Stomach (tissue), 8 donors: ENCODE measurements at regions not wholly inside any gene's neighbourhood (a gene's known extent, or its start where the extent isn't known, plus 50 kb on each side); places are given as distances from the start of the nearest gene placed in this dataset.

ENCODE experiments used
- DNase-seq, 2 donors: peaks; one replicate each; pipeline versions ENCODE4 v3.0.0 to v3.0.0-alpha.2; 2013 to 2019
- H3K27ac ChIP-seq, 5 donors: fragments of 200-600 bp in 4 of 5; sonication (generic) in 4 of 5; one replicate each; pipeline ENCODE4 v1.5.1; 2013 to 2019; ENCODE audit warnings: mild to moderate bottlenecking in 1 of 5, moderate library complexity in 1 of 5
- H3K27me3 ChIP-seq, 3 donors: fragments of 200-600 bp; sonication (generic); one replicate each; pipeline ENCODE4 v1.5.1; 2017 to 2019; ENCODE audit warnings: mixed run types in 1 of 3
- H3K36me3 ChIP-seq, 4 donors: fragments of 200-600 bp; sonication (generic); 1 replicate in 3 of 4; 2 replicates in 1 of 4; pipeline ENCODE4 v1.5.1; 2016 to 2019
- H3K4me1 ChIP-seq, 4 donors: fragments of 200-600 bp; sonication (generic); one replicate each; pipeline ENCODE4 v1.5.1; 2016 to 2019
- H3K4me3 ChIP-seq, 4 donors: fragments of 200-600 bp; sonication (generic) in 3 of 4; one replicate each; pipeline ENCODE4 v1.5.1; 2016 to 2019; ENCODE audit warnings: mild to moderate bottlenecking in 1 of 4
- H3K9me3 ChIP-seq, 4 donors: fragments of 200-600 bp; sonication (generic); one replicate each; pipeline ENCODE4 v1.5.1; 2016 to 2019
- EP300 ChIP-seq: sonication (generic); formaldehyde crosslinking; IDR thresholded peaks from one replicate; pipeline ENCODE4 v1.6.1; 2017; ENCODE audit warnings: antibody characterized with exemption
- POLR2A ChIP-seq, 4 donors: fragments of 450-650 bp; IDR thresholded peaks; one replicate each; pipeline ENCODE4 v1.6.1; 2016; ENCODE audit warnings: antibody characterized with exemption in 4 of 4, control low read depth in 2 of 4, mild to moderate bottlenecking in 1 of 4, moderate library complexity in 1 of 4
- POLR2AphosphoS5 ChIP-seq, 3 donors: sonication (generic); formaldehyde crosslinking; IDR thresholded peaks; one replicate each; pipeline ENCODE4 v1.6.1; 2016; ENCODE audit warnings: antibody characterized with exemption in 3 of 3
- WGBS, 5 donors: extraction: QIAGEN DNeasy Blood & Tissue Kit in 3 of 5; methylation state at CpG; one replicate each; pipeline versions ENCODE4 v1.1.5 to v1.1.7; 2013 to 2018; 5-methylcytosine and 5-hydroxymethylcytosine counted together
- intact Hi-C: fragments of 100-400 bp; cut with DNase I; formaldehyde crosslinking; loops from one replicate; pipeline ENCODE4 v1.15.1; 2023; ENCODE audit warnings: low total_unique reads
- TF ChIP-seq, protein P1 (sequence below), 7 experiments: fragments of 450-650 bp in 4 of 7; fragments of 200-600 bp in 3 of 7; sonication (generic) in 3 of 7; IDR thresholded peaks; one replicate each; pipeline ENCODE4 v1.5.1; 2016 to 2019; ENCODE audit warnings: antibody characterized with exemption in 7 of 7, control low read depth in 2 of 7, mild to moderate bottlenecking in 1 of 7
- donor health status: healthy with polysubstance abuse.
- donor health status: Bipolar disorder and iron deficiency.
- donor health status: healthy.

DNA sequence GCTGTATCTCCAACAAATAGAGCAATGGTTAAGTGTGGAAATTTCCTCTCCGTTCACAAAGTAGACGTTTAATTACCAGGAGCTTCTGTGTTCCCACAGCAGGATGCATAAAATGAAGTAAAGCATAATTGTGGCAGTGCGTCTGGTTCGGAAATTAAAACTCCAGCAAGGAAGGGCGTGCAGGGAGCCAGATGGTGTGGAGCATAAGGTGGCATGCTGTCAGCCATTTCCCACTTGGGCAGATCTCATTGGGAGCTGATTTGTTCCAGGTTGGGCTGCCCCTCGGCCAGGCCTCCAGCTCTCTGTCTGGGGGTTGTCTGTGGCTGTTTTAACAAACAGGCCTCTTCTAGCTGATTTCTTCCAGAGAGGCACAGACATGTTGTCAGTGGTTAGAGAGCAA lies 182.1 kb upstream of the CLNK start:
- Histone ChIP-seq H3K4me3 (no peak overlapping the region), H3K27me3 (no peaks in the 10 kb centered on the region), H3K9me3 (no peaks in the 10 kb centered on the region), H3K36me3 (no peaks in the 10 kb centered on the region), H3K4me1 (no peaks in the 10 kb centered on the region), H3K27ac (no peak overlapping the region)
- TF ChIP-seq, protein P1, sequence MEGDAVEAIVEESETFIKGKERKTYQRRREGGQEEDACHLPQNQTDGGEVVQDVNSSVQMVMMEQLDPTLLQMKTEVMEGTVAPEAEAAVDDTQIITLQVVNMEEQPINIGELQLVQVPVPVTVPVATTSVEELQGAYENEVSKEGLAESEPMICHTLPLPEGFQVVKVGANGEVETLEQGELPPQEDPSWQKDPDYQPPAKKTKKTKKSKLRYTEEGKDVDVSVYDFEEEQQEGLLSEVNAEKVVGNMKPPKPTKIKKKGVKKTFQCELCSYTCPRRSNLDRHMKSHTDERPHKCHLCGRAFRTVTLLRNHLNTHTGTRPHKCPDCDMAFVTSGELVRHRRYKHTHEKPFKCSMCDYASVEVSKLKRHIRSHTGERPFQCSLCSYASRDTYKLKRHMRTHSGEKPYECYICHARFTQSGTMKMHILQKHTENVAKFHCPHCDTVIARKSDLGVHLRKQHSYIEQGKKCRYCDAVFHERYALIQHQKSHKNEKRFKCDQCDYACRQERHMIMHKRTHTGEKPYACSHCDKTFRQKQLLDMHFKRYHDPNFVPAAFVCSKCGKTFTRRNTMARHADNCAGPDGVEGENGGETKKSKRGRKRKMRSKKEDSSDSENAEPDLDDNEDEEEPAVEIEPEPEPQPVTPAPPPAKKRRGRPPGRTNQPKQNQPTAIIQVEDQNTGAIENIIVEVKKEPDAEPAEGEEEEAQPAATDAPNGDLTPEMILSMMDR (IDR thresholded peaks at IDR 0.05), result no peak
- TF ChIP-seq POLR2A (IDR thresholded peaks at IDR 0.05) (no peak), POLR2AphosphoS5 (IDR thresholded peaks at IDR 0.05) (no peak), EP300 (no peak)
- intact Hi-C loops, result no loop called here
- 70 to 75% (median 72%) methylated on average over 6 of the region's 6 CpGs for WGBS, 5 donors
- peak in 1 of 2 donors; percentile 30 for DNase-seq

DNA sequence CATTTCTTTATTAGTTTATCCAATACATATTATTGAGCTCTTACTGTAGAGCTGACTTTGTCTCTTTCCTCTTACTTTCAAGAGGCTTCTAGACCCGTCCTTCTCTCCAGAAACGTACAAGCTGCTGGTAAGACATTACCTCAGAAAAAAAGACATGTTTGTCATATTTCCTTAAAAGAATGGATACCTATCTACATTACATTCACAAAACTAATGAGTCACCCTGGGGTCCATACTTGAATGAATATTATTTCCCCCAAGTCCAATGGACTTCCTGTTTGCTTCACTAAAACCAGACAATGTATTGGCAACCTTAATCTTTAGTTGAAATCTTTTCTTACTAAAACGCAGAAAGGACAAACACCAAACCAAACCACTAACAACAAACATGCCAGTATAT lies 176.5 kb upstream of the CLNK start:
- no peak for DNase-seq
- Histone ChIP-seq H3K4me1 (no peaks in the 10 kb centered on the region), H3K27ac (no peak overlapping the region), H3K36me3 (no peaks in the 10 kb centered on the region), H3K27me3 (no peaks in the 10 kb centered on the region), H3K4me3 (no peak overlapping the region), H3K9me3 (peaks cover 0 to 16% (median 6%) of the 10 kb centered on the region in 4 donors)
- TF ChIP-seq POLR2A (IDR thresholded peaks at IDR 0.05) (no peak), POLR2AphosphoS5 (IDR thresholded peaks at IDR 0.05) (no peak), EP300 (no peak)
- TF ChIP-seq, protein P1 (IDR thresholded peaks at IDR 0.05), result no peak
- WGBS, 5 donors, result 41 to 70% (median 53%) methylated on average over 3 of the region's 3 CpGs
- intact Hi-C loops, result no loop called here

DNA sequence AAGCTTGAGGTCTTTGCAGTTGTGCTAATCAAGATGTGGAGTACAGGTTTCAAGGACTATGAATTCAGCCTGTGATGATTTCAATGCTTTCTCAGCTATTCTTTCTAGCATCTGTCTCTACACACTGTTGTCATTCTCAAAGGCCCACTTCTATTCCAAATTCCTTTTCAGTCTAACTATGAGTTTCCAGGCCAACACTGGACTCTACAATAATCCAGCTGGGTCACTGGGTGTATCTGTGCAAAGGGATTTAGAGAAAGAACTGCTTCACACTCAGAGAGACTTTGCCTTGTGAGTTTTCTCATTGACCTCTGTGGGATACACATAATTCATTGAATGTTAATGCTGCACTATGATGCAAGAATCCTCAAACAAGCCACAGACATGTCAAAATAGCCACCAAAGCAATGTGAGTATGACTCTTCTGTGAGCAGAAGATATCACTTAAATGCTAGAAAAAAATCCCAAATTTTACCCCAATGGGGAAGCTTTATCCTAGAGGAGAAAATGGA lies 171.8 kb upstream of the CLNK start:
- Histone ChIP-seq H3K4me3 (no peak overlapping the region), H3K36me3 (no peaks in the 10 kb centered on the region), H3K9me3 (peaks cover 0 to 26% (median 6%) of the 10 kb centered on the region in 4 donors), H3K4me1 (no peaks in the 10 kb centered on the region), H3K27ac (no peak overlapping the region), H3K27me3 (no peaks in the 10 kb centered on the region)
- intact Hi-C loops, result no loop called here
- DNase-seq, result no peak
- TF ChIP-seq, protein P1 (IDR thresholded peaks at IDR 0.05), result no peak
- TF ChIP-seq EP300, result no peak
- no peak for TF ChIP-seq POLR2A (IDR thresholded peaks at IDR 0.05)
- no peak for TF ChIP-seq POLR2AphosphoS5 (IDR thresholded peaks at IDR 0.05)

DNA sequence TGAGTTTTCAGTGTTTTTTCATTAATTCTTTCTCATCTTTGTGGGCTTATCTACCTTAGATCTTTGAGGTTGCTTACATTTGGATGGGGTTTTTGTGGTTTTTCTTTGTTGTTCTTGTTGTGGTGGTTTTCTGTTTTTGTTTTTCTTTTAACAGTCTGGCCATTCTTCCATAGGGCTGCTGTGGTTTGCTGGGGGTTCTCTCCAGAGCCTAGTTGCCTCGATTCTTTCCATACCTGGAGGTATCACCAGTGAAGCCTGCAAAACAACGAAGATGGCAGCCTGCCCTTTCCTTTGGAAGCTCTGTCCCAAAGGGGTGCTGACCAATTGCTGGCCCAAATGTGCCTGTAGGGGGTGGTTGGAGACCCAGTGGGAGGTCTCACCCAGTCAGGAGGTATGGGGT lies 168.6 kb upstream of the CLNK start:
- no peak overlapping the region for H3K27ac ChIP-seq
- H3K9me3 ChIP-seq, result peaks cover 0 to 21% (median 5%) of the 10 kb centered on the region in 4 donors
- intact Hi-C loops, result no loop called here
- TF ChIP-seq, protein P1 (IDR thresholded peaks at IDR 0.05), result no peak
- TF ChIP-seq POLR2AphosphoS5 (IDR thresholded peaks at IDR 0.05) (no peak), POLR2A (IDR thresholded peaks at IDR 0.05) (no peak)
- WGBS, 5 donors, result 65 to 85% (median 76%) methylated on average over 2 of the region's 2 CpGs
- H3K4me3 ChIP-seq, result no peak overlapping the region
- no peaks in the 10 kb centered on the region for H3K4me1 ChIP-seq
- no peaks in the 10 kb centered on the region for H3K27me3 ChIP-seq
- no peak for DNase-seq
- no peaks in the 10 kb centered on the region for H3K36me3 ChIP-seq
